ENCODE measurements at regions not wholly inside any gene's neighbourhood (a gene's known extent, or its start where the extent isn't known, plus 50 kb on each side); places are given as distances from the start of the nearest gene placed in this dataset.

GRCh38 chr4:180116840-180117239 lies 2126.4 kb upstream of the TENM3 start:
- no peak for TF ChIP-seq CTCF (IDR thresholded peaks at IDR 0.05)
- no peak for TF ChIP-seq POLR2AphosphoS5 (IDR thresholded peaks at IDR 0.05)

Data from esophagus muscularis mucosa (tissue), 3 donors.